Body of pancreas (tissue), 4 donors: ENCODE measurements at regions not wholly inside any gene's neighbourhood (a gene's known extent, or its start where the extent isn't known, plus 50 kb on each side); places are given as distances from the start of the nearest gene placed in this dataset.
"Not testable (repeated sequence)": the region's sequence is repeated elsewhere in the genome, so short reads cannot be mapped to it uniquely, and the experiment has no call there.

Experiments used
- ATAC-seq: fragments of 150-250 bp; one replicate; pipeline ENCODE4 v1.9.1; 2016
- DNase-seq, 4 donors: peaks; one replicate each; pipeline ENCODE4 v3.0.0-alpha.2; 2019
- H3K27ac ChIP-seq, 4 donors: fragments of 200-600 bp; sonication (generic); 1 replicate in 3 of 4; 2 replicates in 1 of 4; pipeline versions ENCODE4 v1.5.1 to v1.6.1; 2016 to 2019; ENCODE audit warnings: mild to moderate bottlenecking in 1 of 4, mixed read lengths in 1 of 4, moderate library complexity in 1 of 4
- H3K27me3 ChIP-seq, 2 donors: fragments of 200-600 bp; sonication (generic); one replicate each; pipeline ENCODE4 v1.6.0; 2016; ENCODE audit warnings: mild to moderate bottlenecking in 1 of 2
- H3K36me3 ChIP-seq, 2 donors: fragments of 200-600 bp; sonication (generic); replicated peaks in 1 of 2; 2 replicates each; pipeline ENCODE4 v1.5.1; 2016; ENCODE audit warnings: low read depth in 2 of 2; ENCODE audit not compliant: insufficient read depth in 1 of 2
- H3K4me1 ChIP-seq: fragments of 200-600 bp; sonication (generic); one replicate; pipeline ENCODE4 v1.6.0; 2016
- H3K4me3 ChIP-seq, 2 donors: fragments of 200-600 bp; sonication (generic); 1 replicate in 1 of 2; 2 replicates in 1 of 2; pipeline ENCODE4 v1.5.1; 2016 to 2019
- H3K9me3 ChIP-seq, 3 donors: fragments of 200-600 bp; sonication (generic); 1 replicate in 2 of 3; 2 replicates in 1 of 3; pipeline ENCODE4 v1.5.1; 2016
- WGBS, 2 donors: methylation state at CpG; one replicate each; pipeline ENCODE4 v1.1.5; 2017; 5-methylcytosine and 5-hydroxymethylcytosine counted together
- intact Hi-C: fragments of 100-400 bp; cut with DNase I; formaldehyde crosslinking; loops from one replicate; pipeline ENCODE4 v1.15.1; 2023

DNA sequence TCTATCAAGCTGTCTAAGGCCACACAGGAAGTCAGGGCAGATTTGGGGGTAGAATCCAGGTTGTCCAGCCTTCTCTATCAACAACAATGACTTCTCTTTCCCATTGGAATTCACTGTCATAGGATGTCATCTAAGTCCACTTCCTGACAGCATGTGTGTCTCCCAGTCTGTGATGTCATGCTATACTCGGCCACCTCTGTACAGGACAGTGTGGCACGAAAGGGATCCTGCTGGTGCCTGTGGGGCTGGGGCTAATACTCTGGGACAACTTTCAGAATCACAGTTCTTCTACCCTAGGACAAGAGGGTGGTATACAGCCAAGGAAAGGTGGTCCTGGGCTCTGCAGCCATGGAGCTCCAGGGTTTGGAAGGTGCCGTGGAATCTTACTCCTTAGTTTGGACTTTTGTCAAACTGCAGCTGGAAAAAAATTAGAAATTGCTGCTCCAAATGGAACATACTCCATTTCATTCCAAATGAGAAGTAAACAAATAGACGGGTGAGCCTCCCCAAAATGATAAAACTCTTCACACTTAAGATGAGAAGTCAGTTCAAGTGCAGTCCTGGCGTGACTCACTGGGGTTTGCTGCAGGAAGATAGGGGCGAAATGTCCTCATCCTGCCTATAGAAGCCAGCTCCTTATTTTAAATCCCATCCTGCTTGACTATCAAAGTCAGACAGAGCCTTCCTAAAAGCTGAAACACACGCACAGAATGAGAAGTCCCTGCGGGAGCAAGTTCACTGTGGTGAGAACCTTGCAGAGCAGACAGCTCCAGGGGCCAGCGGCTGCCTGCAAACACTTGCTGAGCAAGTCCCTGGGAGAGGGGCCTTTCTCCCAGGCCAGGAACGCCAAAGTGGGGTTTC, 144.2 kb upstream of the PLGLB2 start:
- 56% methylated on average over 2 of the region's 10 CpGs; no CpG with 5 or more reads in 1 of the 2 donors for WGBS, 2 donors
- H3K4me1 ChIP-seq, H3K4me3 ChIP-seq, DNase-seq, H3K9me3 ChIP-seq, intact Hi-C loops, H3K27me3 ChIP-seq, H3K36me3 ChIP-seq: not testable (repeated sequence)
- ATAC-seq, result peak; percentile 56
- peak overlapping the region in 1 of 4 donors; percentile 49 for H3K27ac ChIP-seq

DNA sequence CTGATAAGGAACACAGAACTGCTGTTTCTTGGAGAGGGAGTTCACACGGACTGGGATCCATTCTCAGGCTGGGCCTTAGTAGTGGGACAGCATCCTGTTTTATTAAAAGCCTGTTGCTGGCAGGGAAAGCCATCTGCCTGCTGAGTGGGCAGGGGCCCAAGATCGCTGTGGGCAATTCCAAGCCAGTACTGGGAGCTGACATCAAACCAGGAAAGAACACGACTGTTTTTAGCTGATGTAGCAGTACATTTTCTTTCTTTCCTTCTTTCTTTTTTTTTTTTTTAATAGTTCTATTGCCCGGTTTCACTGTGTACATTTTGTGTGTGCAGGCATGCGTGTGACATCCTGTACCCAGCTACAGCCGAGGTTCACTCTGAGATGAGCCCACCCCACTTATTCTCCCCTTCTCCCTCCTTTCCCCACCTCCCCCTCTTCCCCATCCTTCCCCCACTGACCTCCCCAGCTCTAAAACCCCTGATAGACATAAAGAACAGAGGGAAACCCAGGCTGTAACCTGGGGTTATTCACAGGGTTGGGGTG, 143.5 kb upstream of the PLGLB2 start:
- H3K4me1 ChIP-seq, H3K4me3 ChIP-seq, H3K36me3 ChIP-seq, H3K27me3 ChIP-seq, H3K9me3 ChIP-seq, intact Hi-C loops: not testable (repeated sequence)
- WGBS, 2 donors, result no CpG with 5 or more reads among the region's 6 CpGs
- peak; percentile 65 for ATAC-seq
- peak overlapping the region in 1 of 4 donors; percentile 49 for H3K27ac ChIP-seq
- DNase-seq, result peak; percentile 14 to 35 (median 18)

DNA sequence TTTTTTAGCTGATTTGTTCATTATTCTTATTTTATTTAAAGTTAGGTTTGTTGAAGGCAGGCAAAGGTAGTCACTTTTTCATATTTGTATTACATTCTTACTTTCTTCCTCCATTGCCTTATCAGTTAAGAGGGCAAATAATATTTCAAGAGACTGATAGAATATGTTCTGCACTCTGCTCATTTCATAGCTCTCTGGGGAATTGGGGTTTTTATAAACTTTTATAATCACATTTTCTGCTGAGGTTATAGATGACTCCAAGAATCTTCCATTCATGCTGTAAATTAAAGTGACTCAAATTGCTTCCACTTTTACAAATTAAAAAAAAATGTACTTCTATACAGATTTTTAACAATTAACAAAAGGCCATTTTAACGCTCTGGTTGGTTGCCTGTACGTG, 142.9 kb upstream of the PLGLB2 start:
- H3K4me3 ChIP-seq, ATAC-seq, H3K9me3 ChIP-seq, H3K27ac ChIP-seq, DNase-seq, H3K27me3 ChIP-seq, H3K36me3 ChIP-seq, intact Hi-C loops, H3K4me1 ChIP-seq: not testable (repeated sequence)
- no CpG with 5 or more reads among the region's 2 CpGs for WGBS, 2 donors

DNA sequence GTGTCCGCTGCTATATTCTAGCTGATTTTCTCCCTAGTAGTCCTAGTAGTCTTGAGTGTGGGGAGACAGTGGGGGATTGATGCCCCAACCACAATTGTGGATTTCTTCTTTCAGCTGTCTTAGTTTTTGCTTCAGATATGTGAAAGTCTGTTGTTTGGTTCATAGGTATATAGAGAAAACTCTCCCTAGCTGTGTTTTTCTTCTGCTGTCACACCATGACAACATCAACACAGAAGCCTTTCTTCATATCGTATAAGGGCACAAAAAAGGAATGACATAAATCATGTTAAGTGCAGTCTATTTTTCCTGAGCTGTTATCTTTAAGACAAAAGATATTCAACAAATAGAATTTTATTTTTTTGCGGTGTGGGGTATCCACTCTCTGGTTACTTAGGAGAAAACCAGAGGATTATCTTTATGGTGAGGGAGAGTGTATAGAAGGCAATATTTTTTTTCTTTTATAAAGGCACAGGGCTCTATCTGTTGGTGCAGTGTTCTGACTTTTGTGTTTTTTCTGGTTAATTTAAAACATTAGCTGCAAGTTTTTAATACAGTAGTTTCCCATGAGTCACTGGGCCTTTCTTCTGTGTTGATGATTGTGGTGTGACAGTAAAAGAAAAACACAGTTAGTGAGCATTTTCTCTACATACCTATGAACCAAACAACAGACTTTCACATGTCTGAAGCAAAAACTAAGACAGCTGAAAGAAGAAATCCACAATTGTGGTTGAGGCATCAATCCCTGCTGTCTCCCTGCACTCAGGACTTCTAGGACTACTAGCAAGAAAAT, 139.3 kb upstream of the PLGLB2 start:
- H3K4me3 ChIP-seq, intact Hi-C loops, H3K9me3 ChIP-seq, DNase-seq, H3K27ac ChIP-seq, ATAC-seq, H3K4me1 ChIP-seq, H3K36me3 ChIP-seq, H3K27me3 ChIP-seq: not testable (repeated sequence)
- 42 to 67% methylated on average over 1 of the region's 3 CpGs for WGBS, 2 donors

DNA sequence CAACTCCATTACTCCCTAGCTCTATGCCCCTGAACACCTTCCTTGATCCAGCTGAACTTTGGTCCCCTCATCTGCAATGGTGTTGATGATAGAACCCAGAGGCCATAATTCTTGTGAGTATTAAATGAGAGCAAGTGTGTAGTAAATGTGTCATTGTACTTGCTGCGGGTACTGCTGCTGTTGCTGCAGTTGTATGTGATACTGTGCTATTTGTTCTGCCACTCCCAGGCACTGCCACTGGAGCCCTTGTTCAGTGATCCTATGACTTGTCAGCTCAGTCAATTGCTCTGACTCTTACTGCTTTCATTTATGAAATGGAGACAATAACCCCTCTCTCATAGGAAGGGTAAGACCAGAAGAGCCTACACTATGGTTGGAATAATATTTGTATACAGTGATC, 136.9 kb upstream of the PLGLB2 start:
- intact Hi-C loops, DNase-seq, H3K27ac ChIP-seq, H3K4me3 ChIP-seq, H3K4me1 ChIP-seq, H3K9me3 ChIP-seq, H3K36me3 ChIP-seq, H3K27me3 ChIP-seq, ATAC-seq: not testable (repeated sequence)
- WGBS, 2 donors, result 100% methylated on average over 1 of the region's 1 CpG; no CpG with 5 or more reads in 1 of the 2 donors

DNA sequence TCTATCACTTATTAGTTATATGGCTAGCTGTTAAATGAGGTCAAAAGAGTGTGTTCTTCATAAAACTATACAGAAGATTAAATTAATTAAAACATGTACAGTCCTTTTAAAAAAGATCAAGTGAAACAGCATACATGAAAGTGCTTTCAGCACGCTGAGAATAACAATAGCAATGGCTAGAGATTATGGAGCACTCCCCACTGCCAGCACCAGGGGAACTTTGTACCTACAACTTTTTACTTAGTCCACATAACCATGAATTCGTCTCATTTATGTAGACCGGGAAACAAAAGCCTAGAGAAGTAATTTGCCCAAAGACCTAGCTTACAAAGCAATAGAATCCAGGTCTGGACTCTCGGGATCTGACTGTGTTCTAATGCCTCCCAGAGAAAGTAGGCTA, 136.5 kb upstream of the PLGLB2 start:
- DNase-seq, intact Hi-C loops, H3K27me3 ChIP-seq, H3K9me3 ChIP-seq, H3K36me3 ChIP-seq, H3K4me1 ChIP-seq, H3K4me3 ChIP-seq, H3K27ac ChIP-seq, ATAC-seq: not testable (repeated sequence)
- WGBS, 2 donors, result no CpG with 5 or more reads among the region's 4 CpGs

DNA sequence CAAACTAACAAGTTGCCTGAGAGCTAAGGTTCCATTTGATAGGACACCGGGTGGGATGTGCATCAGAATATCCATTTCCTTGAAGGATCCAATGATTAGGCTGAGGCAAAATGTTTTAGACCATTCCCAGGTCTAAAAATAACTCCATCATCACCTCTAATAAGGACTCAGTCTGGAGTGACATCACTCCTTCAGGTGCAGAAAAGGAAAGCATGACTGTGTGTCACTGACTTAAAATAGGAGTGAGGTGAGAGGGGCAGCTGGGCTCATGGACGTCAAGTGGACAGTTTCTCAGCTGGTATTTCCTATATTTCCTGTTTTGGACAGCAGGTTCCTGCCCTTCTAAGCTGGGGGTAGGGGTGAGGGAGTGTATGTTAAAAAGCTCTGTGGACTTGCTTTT, 135.9 kb upstream of the PLGLB2 start:
- H3K4me1 ChIP-seq, H3K27me3 ChIP-seq, DNase-seq, H3K36me3 ChIP-seq, ATAC-seq, intact Hi-C loops, H3K9me3 ChIP-seq, H3K4me3 ChIP-seq, H3K27ac ChIP-seq: not testable (repeated sequence)
- WGBS, 2 donors, result no CpG with 5 or more reads among the region's 2 CpGs

DNA sequence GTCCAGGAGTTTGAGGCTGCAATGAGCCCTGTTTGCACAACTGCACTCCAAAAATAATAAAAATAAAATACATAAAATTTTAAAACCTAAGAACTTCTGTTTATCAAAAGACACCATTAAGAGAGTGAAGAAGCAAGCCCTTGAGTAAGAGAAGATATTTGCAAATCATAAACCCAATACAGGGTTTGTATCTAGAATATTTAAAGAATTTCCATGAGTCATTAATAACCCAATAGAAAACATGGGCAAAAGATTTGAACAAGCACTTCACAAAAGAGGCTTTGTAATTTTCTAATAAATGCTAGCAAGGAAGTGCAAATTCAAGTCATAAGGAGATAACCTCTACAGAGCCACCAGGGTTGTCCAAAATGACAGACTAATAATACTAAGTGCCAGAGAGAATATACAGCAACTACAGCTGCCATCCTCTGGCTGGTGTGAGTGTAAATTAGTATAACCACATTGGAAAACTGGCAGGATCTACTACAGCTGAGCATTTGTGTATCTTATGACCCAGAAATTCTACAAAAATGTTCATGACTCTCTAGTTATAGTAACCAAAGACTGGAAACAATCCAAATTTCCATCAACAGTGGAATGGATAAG, 133.0 kb upstream of the PLGLB2 start:
- ATAC-seq, result peak; percentile 74

DNA sequence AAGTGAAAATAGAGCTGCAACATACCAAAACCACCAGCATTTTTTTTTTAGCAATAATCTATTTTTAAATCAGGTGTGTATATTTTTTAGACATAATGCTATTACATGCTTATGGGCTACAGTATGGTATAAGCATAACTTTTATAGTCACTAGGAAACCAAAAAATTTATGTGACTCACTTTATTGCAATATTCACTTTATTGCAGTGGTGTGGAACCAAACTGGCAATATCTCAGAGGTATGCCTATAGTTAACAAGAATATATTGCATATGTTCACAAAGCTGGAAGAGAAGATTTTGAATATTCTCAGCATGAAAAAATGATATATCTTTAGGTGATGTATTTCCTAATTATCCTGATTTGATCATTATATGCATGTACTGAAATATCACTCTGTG, 128.8 kb upstream of the PLGLB2 start:
- DNase-seq, H3K27ac ChIP-seq, ATAC-seq, intact Hi-C loops, H3K36me3 ChIP-seq, H3K4me3 ChIP-seq, H3K4me1 ChIP-seq, H3K9me3 ChIP-seq, H3K27me3 ChIP-seq: not testable (repeated sequence)

More for the DNA sequence above, 133.0 kb upstream of the PLGLB2 start:
- H3K4me1 ChIP-seq, intact Hi-C loops, H3K36me3 ChIP-seq, DNase-seq, H3K27ac ChIP-seq, H3K27me3 ChIP-seq, H3K4me3 ChIP-seq, H3K9me3 ChIP-seq: not testable (repeated sequence)

DNA sequence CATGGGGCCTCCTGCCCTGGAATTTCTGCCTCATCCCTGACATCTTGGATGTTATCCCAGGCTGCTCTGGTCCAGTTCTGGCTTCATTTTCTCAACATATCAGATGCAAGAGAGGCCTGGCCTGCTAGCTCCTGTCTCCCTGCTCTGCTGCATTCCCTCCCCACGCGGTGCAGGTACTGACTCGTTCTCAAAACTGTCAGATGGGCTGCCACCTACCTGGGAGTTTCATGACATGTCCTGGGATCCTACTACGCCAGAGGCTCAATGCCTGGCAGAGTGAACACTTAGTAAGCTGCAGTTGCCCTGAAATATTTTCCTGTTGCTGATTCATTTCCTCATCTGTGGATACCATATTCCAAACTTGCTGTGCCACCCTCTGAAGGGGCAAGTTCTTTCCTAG, 126.7 kb upstream of the PLGLB2 start:
- ATAC-seq, H3K9me3 ChIP-seq, H3K27me3 ChIP-seq, DNase-seq, H3K27ac ChIP-seq, H3K36me3 ChIP-seq, H3K4me3 ChIP-seq, H3K4me1 ChIP-seq, intact Hi-C loops: not testable (repeated sequence)
- WGBS, 2 donors, result no CpG with 5 or more reads among the region's 4 CpGs

DNA sequence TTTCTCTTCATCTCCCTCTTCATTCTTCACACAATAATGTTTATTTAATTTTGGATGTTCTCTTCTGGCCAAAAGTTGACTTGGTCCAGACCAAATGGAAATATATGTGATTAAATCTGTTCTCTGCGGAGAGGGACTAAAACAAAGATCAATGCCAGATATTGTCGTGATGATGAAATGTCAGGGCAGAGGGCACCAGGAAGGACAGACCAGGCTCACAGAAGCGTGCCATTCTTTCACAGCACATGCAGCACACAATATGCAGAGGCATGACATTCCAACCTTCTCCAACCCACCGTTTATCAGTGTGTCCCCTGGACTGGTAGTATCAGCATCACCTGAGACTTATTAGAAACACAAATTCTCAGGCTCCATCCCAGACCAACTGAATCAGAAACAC, 125.2 kb upstream of the PLGLB2 start:
- ATAC-seq, DNase-seq, H3K27ac ChIP-seq, H3K36me3 ChIP-seq, intact Hi-C loops, H3K27me3 ChIP-seq, H3K9me3 ChIP-seq, H3K4me3 ChIP-seq, H3K4me1 ChIP-seq: not testable (repeated sequence)
- WGBS, 2 donors, result no CpG with 5 or more reads among the region's 4 CpGs
